GM10847 (cell line): ENCODE measurements at regions not wholly inside any gene's neighbourhood (a gene's known extent, or its start where the extent isn't known, plus 50 kb on each side); places are given as distances from the start of the nearest gene placed in this dataset.

Source experiments
- POLR2A ChIP-seq: IDR thresholded peaks from 2 replicates; pipeline ENCODE4 v1.6.1; 2011; ENCODE audit not compliant: insufficient read length; ENCODE audit errors: extremely low read depth

- TF ChIP-seq POLR2A = no peak
Measured at GRCh38 chr6:156125844-156126243, 651.3 kb upstream of the ARID1B start.

GRCh38 chr6:156123731-156124130 is 653.4 kb upstream of the ARID1B start:
- no peak for TF ChIP-seq POLR2A

GRCh38 chr6:156121973-156122372 is 655.2 kb upstream of the ARID1B start:
- no peak for TF ChIP-seq POLR2A

GRCh38 chr6:156114541-156114940 is 658.9 kb upstream of the NOX3 start:
- TF ChIP-seq POLR2A = no peak

- no peak for TF ChIP-seq POLR2A
Measured at GRCh38 chr6:156113631-156114030, 658.0 kb upstream of the NOX3 start.

GRCh38 chr6:156111913-156112312 is 656.3 kb upstream of the NOX3 start:
- no peak for TF ChIP-seq POLR2A

- no peak for TF ChIP-seq POLR2A
Measured at GRCh38 chr6:156110249-156110648, 654.6 kb upstream of the NOX3 start.

GRCh38 chr6:156109713-156110112 is 654.1 kb upstream of the NOX3 start:
- no peak for TF ChIP-seq POLR2A

- TF ChIP-seq POLR2A = no peak
Measured at GRCh38 chr6:156107624-156108101, 652.0 kb upstream of the NOX3 start.

- TF ChIP-seq POLR2A = no peak
Measured at GRCh38 chr6:156102129-156102528, 646.5 kb upstream of the NOX3 start.

GRCh38 chr6:156098839-156099238 is 643.2 kb upstream of the NOX3 start:
- no peak for TF ChIP-seq POLR2A

GRCh38 chr6:156087487-156087886 is 631.8 kb upstream of the NOX3 start:
- no peak for TF ChIP-seq POLR2A

- no peak for TF ChIP-seq POLR2A
Measured at GRCh38 chr6:156082012-156082411, 626.4 kb upstream of the NOX3 start.

GRCh38 chr6:156080371-156080770 is 624.7 kb upstream of the NOX3 start:
- no peak for TF ChIP-seq POLR2A

- TF ChIP-seq POLR2A = no peak
Measured at GRCh38 chr6:156068881-156069280, 613.2 kb upstream of the NOX3 start.

- no peak for TF ChIP-seq POLR2A
Measured at GRCh38 chr6:156065849-156066248, 610.2 kb upstream of the NOX3 start.

- TF ChIP-seq POLR2A = no peak
Measured at GRCh38 chr6:156062091-156062563, 606.5 kb upstream of the NOX3 start.

GRCh38 chr6:156061465-156061864 is 605.8 kb upstream of the NOX3 start:
- no peak for TF ChIP-seq POLR2A
